Neural cell (in vitro differentiated cells): ENCODE measurements at regions not wholly inside any gene's neighbourhood (a gene's known extent, or its start where the extent isn't known, plus 50 kb on each side); places are given as distances from the start of the nearest gene placed in this dataset.

ENCODE experiments used
- H2AFZ ChIP-seq: fragments of 200-600, 300-800 bp; sonication (generic), shearing (Covaris generic); 2 replicates; pipeline ENCODE4 v1.6.0; 2014; ENCODE audit warnings: low read depth, mild to moderate bottlenecking, antibody characterized with exemption, low read length, moderate library complexity
- H3F3A ChIP-seq: fragments of 200-600 bp; shearing (Covaris generic); 2 replicates; pipeline ENCODE4 v1.6.1; 2016; ENCODE audit warnings: mild to moderate bottlenecking, moderate library complexity, mixed read lengths, antibody characterized with exemption, low read length; ENCODE audit not compliant: insufficient read depth, poor library complexity, severe bottlenecking
- H3K27ac ChIP-seq: fragments of 200-600, 300-800 bp; sonication (generic), shearing (Covaris generic); 2 replicates; pipeline ENCODE4 v1.5.1; 2014; ENCODE audit warnings: mild to moderate bottlenecking, low read length, moderate library complexity
- H3K27me3 ChIP-seq: fragments of 300-800, 200-600 bp; sonication (generic), shearing (Covaris generic); 2 replicates; pipeline ENCODE4 v1.6.0; 2014; ENCODE audit warnings: mild to moderate bottlenecking, low read depth, low read length, moderate library complexity; ENCODE audit not compliant: insufficient read depth
- H3K36me3 ChIP-seq: fragments of 300-800, 200-600 bp; sonication (generic), shearing (Covaris generic); 2 replicates; pipeline ENCODE4 v1.5.1; 2014; ENCODE audit warnings: mild to moderate bottlenecking, antibody characterized with exemption, low read length, moderate library complexity; ENCODE audit not compliant: insufficient read depth
- H3K4me2 ChIP-seq: fragments of 300-800, 200-600 bp; sonication (generic), shearing (Covaris generic); 2 replicates; pipeline ENCODE4 v1.6.0; 2014; ENCODE audit warnings: mild to moderate bottlenecking, low read length
- H3K4me3 ChIP-seq: fragments of 300-800, 200-600 bp; sonication (generic), shearing (Covaris generic); 2 replicates; pipeline ENCODE4 v1.5.1; 2014; ENCODE audit warnings: mild to moderate bottlenecking, low read length, moderate library complexity
- H3K79me2 ChIP-seq: fragments of 200-600 bp; shearing (Covaris generic); replicated peaks from 2 replicates; pipeline ENCODE4 v1.6.0; 2014; ENCODE audit warnings: mild to moderate bottlenecking, low read length, moderate library complexity; ENCODE audit not compliant: insufficient read depth
- H3K9ac ChIP-seq: fragments of 300-800, 200-600 bp; sonication (generic), shearing (Covaris generic); 2 replicates; pipeline ENCODE4 v1.6.1; 2016; ENCODE audit warnings: mild to moderate bottlenecking, low read length, mixed read lengths
- H3K9me2 ChIP-seq: fragments of 200-600 bp; shearing (Covaris generic); 2 replicates; pipeline ENCODE4 v1.6.1; 2016; ENCODE audit warnings: mild to moderate bottlenecking, low read length, mixed read lengths; ENCODE audit not compliant: insufficient read depth
- H3K9me3 ChIP-seq: fragments of 200-600, 300-800 bp; sonication (generic), shearing (Covaris generic); 2 replicates; pipeline ENCODE4 v1.6.1; 2016; ENCODE audit warnings: mild to moderate bottlenecking, mixed run types, low read length, moderate library complexity, mixed read lengths
- H4K20me1 ChIP-seq: fragments of 200-600 bp; shearing (Covaris generic); 2 replicates; pipeline ENCODE4 v1.6.1; 2016; ENCODE audit warnings: mild to moderate bottlenecking, mixed run types; ENCODE audit not compliant: insufficient read depth
- CTCF ChIP-seq: fragments of 450-650 bp; IDR thresholded peaks from 2 replicates; pipeline ENCODE4 v1.5.1; 2014; ENCODE audit warnings: antibody characterized with exemption, mild to moderate bottlenecking, moderate library complexity; ENCODE audit not compliant: poor library complexity, severe bottlenecking
- EP300 ChIP-seq: fragments of 450-650 bp; conservative IDR thresholded peaks from 2 replicates; pipeline ENCODE4 v1.6.1; 2014; ENCODE audit warnings: antibody characterized with exemption, mild to moderate bottlenecking, moderate library complexity; ENCODE audit not compliant: poor library complexity, severe bottlenecking
- EZH2 ChIP-seq: fragments of 200-600, 300-800 bp; shearing (Covaris generic), sonication (generic); IDR thresholded peaks from 2 replicates; pipeline ENCODE4 v1.6.1; 2014; ENCODE audit warnings: antibody characterized with exemption, low read length, borderline replicate concordance, mild to moderate bottlenecking; ENCODE audit not compliant: insufficient read depth, poor library complexity, severe bottlenecking
- MXI1 ChIP-seq: fragments of 450-650 bp; conservative IDR thresholded peaks from 2 replicates; pipeline ENCODE4 v1.6.1; 2014; ENCODE audit warnings: antibody characterized with exemption, mild to moderate bottlenecking; ENCODE audit not compliant: poor library complexity, severe bottlenecking
- POLR2AphosphoS5 ChIP-seq: IDR thresholded peaks from 2 replicates; pipeline ENCODE4 v1.6.1; 2012
- RAD21 ChIP-seq: fragments of 450-650 bp; conservative IDR thresholded peaks from 2 replicates; pipeline ENCODE4 v1.6.1; 2014; ENCODE audit warnings: antibody characterized with exemption, mild to moderate bottlenecking, moderate library complexity
- REST ChIP-seq: IDR thresholded peaks from 2 replicates; pipeline ENCODE4 v1.6.1; 2012; ENCODE audit warnings: borderline replicate concordance
- SMC3 ChIP-seq: fragments of 450-650 bp; conservative IDR thresholded peaks from 2 replicates; pipeline ENCODE4 v1.6.1; 2014; ENCODE audit warnings: antibody characterized with exemption, mild to moderate bottlenecking, moderate library complexity; ENCODE audit not compliant: poor library complexity
- TAF1 ChIP-seq: IDR thresholded peaks from 2 replicates; pipeline ENCODE4 v1.6.1; 2012; ENCODE audit warnings: low read depth

GRCh38 chr21:39105341-39105765 is 77.9 kb downstream of the PSMG1 start:
- H3K9me2 ChIP-seq, result no peaks in the 10 kb centered on the region
- no peak overlapping the region for H3K4me3 ChIP-seq
- H3K9me3 ChIP-seq, result no peaks in the 10 kb centered on the region
- H4K20me1 ChIP-seq, result no peaks in the 10 kb centered on the region
- no peak overlapping the region for H2AFZ ChIP-seq
- no peaks in the 10 kb centered on the region for H3F3A ChIP-seq
- H3K4me2 ChIP-seq, result no peak overlapping the region
- no peaks in the 10 kb centered on the region for H3K79me2 ChIP-seq
- no peak overlapping the region for H3K9ac ChIP-seq
- no peaks in the 10 kb centered on the region for H3K27me3 ChIP-seq
- H3K36me3 ChIP-seq, result no peaks in the 10 kb centered on the region
- no peak overlapping the region for H3K27ac ChIP-seq
- no peak for TF ChIP-seq CTCF
- TF ChIP-seq EP300, result no peak
- TF ChIP-seq EZH2, result no peak
- no peak for TF ChIP-seq SMC3
- TF ChIP-seq POLR2AphosphoS5, result no peak
- TF ChIP-seq TAF1, result no peak

- Histone ChIP-seq H3K27me3 (no peaks in the 10 kb centered on the region), H3K27ac (no peak overlapping the region), H3K36me3 (no peaks in the 10 kb centered on the region), H3K9ac (no peak overlapping the region), H3K9me3 (no peaks in the 10 kb centered on the region), H3K9me2 (no peaks in the 10 kb centered on the region), H3K4me3 (no peak overlapping the region), H3K4me2 (no peak overlapping the region), H3F3A (no peaks in the 10 kb centered on the region), H4K20me1 (no peaks in the 10 kb centered on the region), H2AFZ (no peak overlapping the region), H3K79me2 (no peaks in the 10 kb centered on the region)
- TF ChIP-seq TAF1, result no peak
- no peak for TF ChIP-seq REST
- TF ChIP-seq EZH2, result no peak
- no peak for TF ChIP-seq RAD21
- TF ChIP-seq MXI1, result no peak
- TF ChIP-seq EP300, result no peak
These were observed 78.3 kb downstream of the PSMG1 start for GRCh38 chr21:39104911-39105310.

- Histone ChIP-seq H3K4me2 (no peak overlapping the region), H3K79me2 (no peaks in the 10 kb centered on the region), H3K27ac (no peak overlapping the region), H2AFZ (no peak overlapping the region), H3K27me3 (no peaks in the 10 kb centered on the region), H3K9me3 (no peaks in the 10 kb centered on the region), H4K20me1 (no peaks in the 10 kb centered on the region), H3K9me2 (no peaks in the 10 kb centered on the region), H3F3A (no peaks in the 10 kb centered on the region), H3K4me3 (no peak overlapping the region), H3K36me3 (no peaks in the 10 kb centered on the region), H3K9ac (no peak overlapping the region)
- TF ChIP-seq EP300, result no peak
- TF ChIP-seq SMC3, result no peak
- TF ChIP-seq RAD21, result no peak
- TF ChIP-seq EZH2, result no peak
- TF ChIP-seq POLR2AphosphoS5, result no peak
- TF ChIP-seq CTCF, result no peak
- no peak for TF ChIP-seq MXI1
- TF ChIP-seq REST, result no peak
These were observed 79.6 kb downstream of the PSMG1 start for GRCh38 chr21:39103689-39104088.
